ENCODE measurements at regions not wholly inside any gene's neighbourhood (a gene's known extent, or its start where the extent isn't known, plus 50 kb on each side); places are given as distances from the start of the nearest gene placed in this dataset.

- no peak overlapping the region for H3K4me3 ChIP-seq (ENCODE audit: low read length)
- H3K4me1 ChIP-seq (ENCODE audit: control insufficient read depth, insufficient read depth, low read length): no peaks in the 10 kb centered on the region
- H3K36me3 ChIP-seq (ENCODE audit: control insufficient read depth, insufficient read depth, low read length): no peaks in the 10 kb centered on the region
- DNase-seq: no peak
- no peak overlapping the region for H3K27ac ChIP-seq (ENCODE audit: low read length)
- no peaks in the 10 kb centered on the region for H3K9me3 ChIP-seq (ENCODE audit: control insufficient read depth, low read depth, low read length)
- no peaks in the 10 kb centered on the region for H3K27me3 ChIP-seq (ENCODE audit: control insufficient read depth, insufficient read depth, low read length)
- 100% methylated on average over 1 of the region's 2 CpGs for WGBS (ENCODE audit: insufficient coverage, low lambda C conversion rate)
These were observed 440.8 kb downstream of the ZNF385D start for GRCh38 chr3:21310161-21310560.

- DNase-seq: no peak
- Histone ChIP-seq H3K36me3 (ENCODE audit: control insufficient read depth, insufficient read depth, low read length) (no peaks in the 10 kb centered on the region), H3K9me3 (ENCODE audit: control insufficient read depth, low read depth, low read length) (peaks cover 16% of the 10 kb centered on the region), H3K4me3 (ENCODE audit: low read length) (no peak overlapping the region), H3K27me3 (ENCODE audit: control insufficient read depth, insufficient read depth, low read length) (no peaks in the 10 kb centered on the region), H3K4me1 (ENCODE audit: control insufficient read depth, insufficient read depth, low read length) (no peaks in the 10 kb centered on the region), H3K27ac (ENCODE audit: low read length) (no peak overlapping the region)
- no CpG with 5 or more reads among the region's 1 CpG for WGBS (ENCODE audit: insufficient coverage, low lambda C conversion rate)
These were observed 453.7 kb downstream of the ZNF385D start for GRCh38 chr3:21297304-21297703.

DNA sequence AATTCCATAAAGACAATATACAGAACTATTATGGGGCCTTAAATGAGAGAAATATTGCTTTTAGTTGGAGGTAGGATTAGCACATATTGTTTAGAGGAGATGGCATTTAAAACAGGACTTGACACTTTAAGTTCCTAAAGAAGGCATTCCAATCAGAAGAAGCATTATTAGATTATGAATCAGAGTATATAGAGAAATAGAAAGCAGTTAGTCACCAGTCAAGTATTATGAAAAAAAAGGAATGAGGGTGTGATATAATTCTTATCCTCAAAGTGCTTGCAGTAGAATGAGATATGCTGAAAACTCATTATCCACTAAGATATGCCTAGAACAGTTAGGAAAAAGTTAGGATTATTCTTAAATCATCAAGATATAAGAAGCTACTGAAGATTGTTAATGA is 456.2 kb downstream of the ZNF385D start:
- Histone ChIP-seq H3K36me3 (ENCODE audit: control insufficient read depth, insufficient read depth, low read length) (no peaks in the 10 kb centered on the region), H3K27me3 (ENCODE audit: control insufficient read depth, insufficient read depth, low read length) (no peaks in the 10 kb centered on the region), H3K4me3 (ENCODE audit: low read length) (no peak overlapping the region), H3K27ac (ENCODE audit: low read length) (no peak overlapping the region), H3K9me3 (ENCODE audit: control insufficient read depth, low read depth, low read length) (peaks cover 11% of the 10 kb centered on the region), H3K4me1 (ENCODE audit: control insufficient read depth, insufficient read depth, low read length) (no peaks in the 10 kb centered on the region)
- DNase-seq: no peak

DNA sequence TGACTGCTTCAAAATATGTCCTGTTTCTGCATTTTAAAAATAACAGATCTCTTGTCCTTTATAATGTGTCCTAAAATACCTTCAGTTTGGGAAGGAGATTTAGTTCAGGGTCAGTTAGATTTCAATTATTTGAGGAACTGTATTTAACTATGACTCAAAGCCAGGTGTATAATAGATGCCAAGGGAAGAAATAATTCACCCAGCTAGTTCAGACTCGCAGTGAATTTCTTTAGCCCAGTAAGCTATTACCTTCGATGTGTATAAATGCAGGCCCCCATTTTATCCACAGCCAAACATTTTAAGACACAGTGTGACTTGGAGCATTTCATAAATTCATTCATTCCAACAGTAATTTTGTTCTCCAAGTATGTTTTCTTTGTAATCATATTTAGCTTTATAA is 458.0 kb downstream of the ZNF385D start:
- no peak overlapping the region for H3K27ac ChIP-seq (ENCODE audit: low read length)
- no peak overlapping the region for H3K4me3 ChIP-seq (ENCODE audit: low read length)
- DNase-seq: no peak
- peaks cover 5% of the 10 kb centered on the region for H3K9me3 ChIP-seq (ENCODE audit: control insufficient read depth, low read depth, low read length)
- H3K4me1 ChIP-seq (ENCODE audit: control insufficient read depth, insufficient read depth, low read length): no peaks in the 10 kb centered on the region
- 67% methylated on average over 1 of the region's 2 CpGs for WGBS (ENCODE audit: insufficient coverage, low lambda C conversion rate)
- no peaks in the 10 kb centered on the region for H3K36me3 ChIP-seq (ENCODE audit: control insufficient read depth, insufficient read depth, low read length)
- H3K27me3 ChIP-seq (ENCODE audit: control insufficient read depth, insufficient read depth, low read length): no peaks in the 10 kb centered on the region

DNA sequence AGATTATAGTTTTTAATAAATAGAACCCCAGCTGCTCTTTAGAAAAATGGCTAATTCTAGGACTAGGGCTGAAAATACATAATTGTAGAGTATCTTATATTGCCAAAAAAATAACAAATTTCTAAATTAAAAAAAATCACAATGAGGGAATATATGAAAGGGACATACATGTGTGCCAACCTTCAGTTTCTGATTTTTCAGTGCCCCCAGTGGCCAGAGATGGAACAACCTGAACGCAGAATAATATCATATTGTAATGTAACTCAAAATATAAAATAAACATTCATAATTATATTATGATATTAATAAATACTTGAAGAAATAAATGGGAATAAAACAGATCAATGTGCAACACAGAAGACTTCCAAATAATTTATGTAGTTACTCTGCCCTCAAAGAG is 460.5 kb downstream of the ZNF385D start:
- 67% methylated on average over 1 of the region's 1 CpG for WGBS (ENCODE audit: insufficient coverage, low lambda C conversion rate)

GRCh38 chr3:21274079-21274571 is 476.9 kb downstream of the ZNF385D start:
- no peak overlapping the region for H3K4me3 ChIP-seq (ENCODE audit: low read length)
- no peak overlapping the region for H3K27ac ChIP-seq (ENCODE audit: low read length)
- H3K4me1 ChIP-seq (ENCODE audit: control insufficient read depth, insufficient read depth, low read length): no peaks in the 10 kb centered on the region
- peaks cover 7% of the 10 kb centered on the region for H3K9me3 ChIP-seq (ENCODE audit: control insufficient read depth, low read depth, low read length)
- no peaks in the 10 kb centered on the region for H3K27me3 ChIP-seq (ENCODE audit: control insufficient read depth, insufficient read depth, low read length)
- no CpG with 5 or more reads among the region's 2 CpGs for WGBS (ENCODE audit: insufficient coverage, low lambda C conversion rate)
- no peaks in the 10 kb centered on the region for H3K36me3 ChIP-seq (ENCODE audit: control insufficient read depth, insufficient read depth, low read length)
- DNase-seq: no peak

More for the DNA sequence above, 460.5 kb downstream of the ZNF385D start:
- DNase-seq: no peak
- H3K9me3 ChIP-seq (ENCODE audit: control insufficient read depth, low read depth, low read length): no peaks in the 10 kb centered on the region
- H3K4me1 ChIP-seq (ENCODE audit: control insufficient read depth, insufficient read depth, low read length): no peaks in the 10 kb centered on the region
- H3K27ac ChIP-seq (ENCODE audit: low read length): no peak overlapping the region
- no peak overlapping the region for H3K4me3 ChIP-seq (ENCODE audit: low read length)
- H3K27me3 ChIP-seq (ENCODE audit: control insufficient read depth, insufficient read depth, low read length): no peaks in the 10 kb centered on the region
- no peaks in the 10 kb centered on the region for H3K36me3 ChIP-seq (ENCODE audit: control insufficient read depth, insufficient read depth, low read length)

GRCh38 chr3:21273259-21274025 is 477.6 kb downstream of the ZNF385D start:
- Histone ChIP-seq H3K4me3 (ENCODE audit: low read length) (no peak overlapping the region), H3K36me3 (ENCODE audit: control insufficient read depth, insufficient read depth, low read length) (no peaks in the 10 kb centered on the region), H3K4me1 (ENCODE audit: control insufficient read depth, insufficient read depth, low read length) (no peaks in the 10 kb centered on the region), H3K27ac (ENCODE audit: low read length) (no peak overlapping the region), H3K27me3 (ENCODE audit: control insufficient read depth, insufficient read depth, low read length) (no peaks in the 10 kb centered on the region), H3K9me3 (ENCODE audit: control insufficient read depth, low read depth, low read length) (peaks cover 7% of the 10 kb centered on the region)
- 81% methylated on average over 4 of the region's 4 CpGs for WGBS (ENCODE audit: insufficient coverage, low lambda C conversion rate)
- no peak for DNase-seq

- WGBS (ENCODE audit: insufficient coverage, low lambda C conversion rate): no CpG with 5 or more reads among the region's 19 CpGs
- no peak overlapping the region for H3K4me3 ChIP-seq (ENCODE audit: low read length)
- no peaks in the 10 kb centered on the region for H3K36me3 ChIP-seq (ENCODE audit: control insufficient read depth, insufficient read depth, low read length)
- no peak overlapping the region for H3K27ac ChIP-seq (ENCODE audit: low read length)
- no peaks in the 10 kb centered on the region for H3K4me1 ChIP-seq (ENCODE audit: control insufficient read depth, insufficient read depth, low read length)
- no peak for DNase-seq
- H3K27me3 ChIP-seq (ENCODE audit: control insufficient read depth, insufficient read depth, low read length): no peaks in the 10 kb centered on the region
- peaks cover 7% of the 10 kb centered on the region for H3K9me3 ChIP-seq (ENCODE audit: control insufficient read depth, low read depth, low read length)
These were observed 479.4 kb downstream of the ZNF385D start for GRCh38 chr3:21271606-21272016.

DNA sequence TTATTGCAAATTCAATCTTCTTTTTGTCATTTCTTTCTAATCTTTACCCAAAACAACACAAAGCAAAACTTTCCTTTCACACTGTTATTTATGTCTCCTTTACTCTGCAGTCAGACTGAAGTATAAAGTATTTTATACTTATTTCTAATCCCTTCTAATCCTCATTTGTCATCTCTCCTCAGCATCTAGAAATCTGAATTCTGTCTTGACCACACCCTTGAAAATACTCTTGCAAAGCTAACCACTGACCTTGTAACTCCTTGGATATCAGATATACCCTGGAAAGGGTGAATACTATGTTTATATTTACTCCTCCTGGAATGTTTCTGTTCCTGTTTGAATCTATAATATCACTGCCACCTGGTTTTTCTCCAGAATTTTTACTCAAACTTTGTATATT is 481.1 kb downstream of the ZNF385D start:
- H3K9me3 ChIP-seq (ENCODE audit: control insufficient read depth, low read depth, low read length): peaks cover 7% of the 10 kb centered on the region
- no peak for DNase-seq
- H3K4me1 ChIP-seq (ENCODE audit: control insufficient read depth, insufficient read depth, low read length): no peaks in the 10 kb centered on the region
- no peaks in the 10 kb centered on the region for H3K36me3 ChIP-seq (ENCODE audit: control insufficient read depth, insufficient read depth, low read length)
- H3K27me3 ChIP-seq (ENCODE audit: control insufficient read depth, insufficient read depth, low read length): no peaks in the 10 kb centered on the region
- H3K27ac ChIP-seq (ENCODE audit: low read length): no peak overlapping the region
- no peak overlapping the region for H3K4me3 ChIP-seq (ENCODE audit: low read length)

DNA sequence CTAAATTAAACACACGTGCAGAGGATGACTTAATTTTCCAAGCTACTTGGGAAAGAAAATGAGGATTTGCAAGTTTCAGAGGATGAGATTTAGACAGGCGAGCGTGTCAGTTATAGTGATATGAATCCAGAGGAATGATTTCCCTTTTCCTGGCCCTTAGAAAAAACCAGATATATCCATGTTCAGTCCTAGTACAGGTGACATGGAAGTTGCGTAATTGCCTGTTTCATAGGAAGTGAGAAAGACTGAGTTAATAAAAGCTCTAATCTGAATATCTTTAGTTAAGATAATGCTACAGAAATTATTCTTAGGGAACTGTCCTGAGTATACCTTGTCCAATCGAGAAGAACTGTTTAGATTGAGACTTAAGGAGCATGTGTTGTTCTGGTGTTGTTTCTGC is 490.5 kb downstream of the ZNF385D start:
- DNase-seq: no peak
- 63% methylated on average over 2 of the region's 5 CpGs for WGBS (ENCODE audit: insufficient coverage, low lambda C conversion rate)
- no peaks in the 10 kb centered on the region for H3K36me3 ChIP-seq (ENCODE audit: control insufficient read depth, insufficient read depth, low read length)
- H3K4me1 ChIP-seq (ENCODE audit: control insufficient read depth, insufficient read depth, low read length): no peaks in the 10 kb centered on the region
- no peaks in the 10 kb centered on the region for H3K9me3 ChIP-seq (ENCODE audit: control insufficient read depth, low read depth, low read length)
- H3K27me3 ChIP-seq (ENCODE audit: control insufficient read depth, insufficient read depth, low read length): no peaks in the 10 kb centered on the region
- no peak overlapping the region for H3K4me3 ChIP-seq (ENCODE audit: low read length)
- no peak overlapping the region for H3K27ac ChIP-seq (ENCODE audit: low read length)

GRCh38 chr3:21259896-21260295 is 491.1 kb downstream of the ZNF385D start:
- H3K36me3 ChIP-seq (ENCODE audit: control insufficient read depth, insufficient read depth, low read length): no peaks in the 10 kb centered on the region
- H3K4me1 ChIP-seq (ENCODE audit: control insufficient read depth, insufficient read depth, low read length): no peaks in the 10 kb centered on the region
- H3K9me3 ChIP-seq (ENCODE audit: control insufficient read depth, low read depth, low read length): no peaks in the 10 kb centered on the region
- no CpG with 5 or more reads among the region's 3 CpGs for WGBS (ENCODE audit: insufficient coverage, low lambda C conversion rate)
- no peak overlapping the region for H3K27ac ChIP-seq (ENCODE audit: low read length)
- H3K27me3 ChIP-seq (ENCODE audit: control insufficient read depth, insufficient read depth, low read length): no peaks in the 10 kb centered on the region
- H3K4me3 ChIP-seq (ENCODE audit: low read length): no peak overlapping the region
- no peak for DNase-seq

Measured in large intestine (tissue), 3 donors.